Hematopoietic multipotent progenitor cell treated with erythropoietin and hydrocortisone succinate and interleukin-3 and kit ligand, for 8 days (in vitro differentiated cells): ENCODE measurements at regions not wholly inside any gene's neighbourhood (a gene's known extent, or its start where the extent isn't known, plus 50 kb on each side); places are given as distances from the start of the nearest gene placed in this dataset.
"Not testable (repeated sequence)": the region's sequence is repeated elsewhere in the genome, so short reads cannot be mapped to it uniquely, and the experiment has no call there.

ENCODE experiments used
- DNase-seq: peaks from one replicate; pipeline ENCODE4 v3.0.0-alpha.2; 2015

- no peak for DNase-seq
Observed at GRCh38 chr4:120636120-120636630, 286.4 kb downstream of the PRDM5 start.

GRCh38 chr4:120633810-120634209, 288.7 kb downstream of the PRDM5 start:
- DNase-seq = no peak

GRCh38 chr4:120630427-120630826, 292.1 kb downstream of the PRDM5 start:
- DNase-seq = no peak

GRCh38 chr4:120629546-120630108, 292.9 kb downstream of the PRDM5 start:
- no peak for DNase-seq

GRCh38 chr4:120622601-120623000, 299.9 kb downstream of the PRDM5 start:
- DNase-seq = no peak

GRCh38 chr4:120617171-120617570, 305.4 kb downstream of the PRDM5 start:
- DNase-seq = no peak

- DNase-seq = no peak
Observed at GRCh38 chr4:120616041-120616440, 306.5 kb downstream of the PRDM5 start.

- DNase-seq = no peak
Observed at GRCh38 chr4:120613778-120614177, 308.7 kb downstream of the PRDM5 start.

- DNase-seq = no peak
Observed at GRCh38 chr4:120611092-120611491, 311.4 kb downstream of the PRDM5 start.

- no peak for DNase-seq
Observed at GRCh38 chr4:120591038-120591437, 331.5 kb downstream of the PRDM5 start.

GRCh38 chr4:120589787-120590186, 332.7 kb downstream of the PRDM5 start:
- DNase-seq = no peak

GRCh38 chr4:120568731-120569130, 353.8 kb downstream of the PRDM5 start:
- no peak for DNase-seq

GRCh38 chr4:120561648-120562047, 360.9 kb downstream of the PRDM5 start:
- DNase-seq = no peak

- DNase-seq = no peak
Observed at GRCh38 chr4:120557372-120557771, 365.2 kb downstream of the PRDM5 start.

- no peak for DNase-seq
Observed at GRCh38 chr4:120555058-120555457, 367.5 kb downstream of the PRDM5 start.

GRCh38 chr4:120554086-120554485, 368.4 kb downstream of the PRDM5 start:
- no peak for DNase-seq

GRCh38 chr4:120550624-120551220, 371.8 kb downstream of the PRDM5 start:
- not testable (repeated sequence) for DNase-seq

GRCh38 chr4:120549011-120549570, 373.4 kb downstream of the PRDM5 start:
- no peak for DNase-seq

- no peak for DNase-seq
Observed at GRCh38 chr4:120545391-120545790, 377.1 kb downstream of the PRDM5 start.

GRCh38 chr4:120544838-120545237, 377.7 kb downstream of the PRDM5 start:
- DNase-seq = no peak

GRCh38 chr4:120540625-120541024, 381.9 kb downstream of the PRDM5 start:
- DNase-seq = no peak

GRCh38 chr4:120536884-120537283, 385.6 kb downstream of the PRDM5 start:
- DNase-seq = no peak

- DNase-seq = no peak
Observed at GRCh38 chr4:120528428-120528827, 394.1 kb downstream of the PRDM5 start.

GRCh38 chr4:120526033-120526432, 396.5 kb downstream of the PRDM5 start:
- DNase-seq = no peak

GRCh38 chr4:120525106-120525505, 397.4 kb downstream of the PRDM5 start:
- no peak for DNase-seq
